ENCODE measurements at regions not wholly inside any gene's neighbourhood (a gene's known extent, or its start where the extent isn't known, plus 50 kb on each side); places are given as distances from the start of the nearest gene placed in this dataset.

GRCh38 chr18:22536558-22536957, 118.8 kb upstream of the CTAGE1 start:
- Histone ChIP-seq H3K36me3 (no peaks in the 10 kb centered on the region), H3K27ac (no peak overlapping the region), H3K4me1 (no peaks in the 10 kb centered on the region), H3K27me3 (no peaks in the 10 kb centered on the region), H3K4me3 (no peak overlapping the region), H3K9me3 (no peaks in the 10 kb centered on the region)
- no peak for DNase-seq (ENCODE audit: low spot score)
- no peak for TF ChIP-seq CTCF (IDR thresholded peaks at IDR 0.05)

GRCh38 chr18:22538426-22538825, 120.7 kb upstream of the CTAGE1 start:
- no peak overlapping the region for H3K4me3 ChIP-seq
- H3K9me3 ChIP-seq = no peaks in the 10 kb centered on the region
- no peak for TF ChIP-seq CTCF (IDR thresholded peaks at IDR 0.05)
- no peaks in the 10 kb centered on the region for H3K36me3 ChIP-seq
- peak; percentile 85 for DNase-seq (ENCODE audit: low spot score)
- peak overlapping the region; percentile 48 to 62 for H3K27ac ChIP-seq
- peaks cover 0 to 11% of the 10 kb centered on the region in 2 donors for H3K4me1 ChIP-seq
- no peaks in the 10 kb centered on the region for H3K27me3 ChIP-seq

- peak; percentile 84 for DNase-seq (ENCODE audit: low spot score)
- Histone ChIP-seq H3K4me3 (no peak overlapping the region), H3K36me3 (no peaks in the 10 kb centered on the region), H3K27ac (peak overlapping the region; percentile 48 to 62), H3K9me3 (no peaks in the 10 kb centered on the region), H3K4me1 (peaks cover 0 to 16% of the 10 kb centered on the region in 2 donors), H3K27me3 (no peaks in the 10 kb centered on the region)
- no peak for TF ChIP-seq CTCF (IDR thresholded peaks at IDR 0.05)
Measured at GRCh38 chr18:22539051-22539765, 121.5 kb upstream of the CTAGE1 start.

- no peaks in the 10 kb centered on the region for H3K36me3 ChIP-seq
- no peak for DNase-seq (ENCODE audit: low spot score)
- peak overlapping the region in 1 of 2 donors; percentile 59 for H3K27ac ChIP-seq
- H3K4me3 ChIP-seq = no peak overlapping the region
- TF ChIP-seq CTCF (IDR thresholded peaks at IDR 0.05) = no peak
- no peaks in the 10 kb centered on the region for H3K9me3 ChIP-seq
- H3K27me3 ChIP-seq = no peaks in the 10 kb centered on the region
- peaks cover 0 to 30% of the 10 kb centered on the region in 2 donors for H3K4me1 ChIP-seq
Measured at GRCh38 chr18:22541232-22541631, 123.5 kb upstream of the CTAGE1 start.

GRCh38 chr18:22542406-22542835, 124.7 kb upstream of the CTAGE1 start:
- no peak overlapping the region for H3K4me3 ChIP-seq
- H3K27me3 ChIP-seq = no peaks in the 10 kb centered on the region
- H3K36me3 ChIP-seq = no peaks in the 10 kb centered on the region
- no peak for DNase-seq (ENCODE audit: low spot score)
- H3K4me1 ChIP-seq = peaks cover 0 to 42% of the 10 kb centered on the region in 2 donors
- no peak for TF ChIP-seq CTCF (IDR thresholded peaks at IDR 0.05)
- H3K27ac ChIP-seq = peak overlapping the region; percentile 29 to 59
- H3K9me3 ChIP-seq = no peaks in the 10 kb centered on the region

GRCh38 chr18:22543769-22544168, 126.1 kb upstream of the CTAGE1 start:
- no peak for DNase-seq (ENCODE audit: low spot score)

More at GRCh38 chr18:22543769-22544168, 126.1 kb upstream of the CTAGE1 start:
- Histone ChIP-seq H3K36me3 (no peaks in the 10 kb centered on the region), H3K27ac (peak overlapping the region in 1 of 2 donors; percentile 6), H3K9me3 (no peaks in the 10 kb centered on the region), H3K4me1 (peaks cover 0 to 50% of the 10 kb centered on the region in 2 donors), H3K4me3 (no peak overlapping the region), H3K27me3 (no peaks in the 10 kb centered on the region)
- TF ChIP-seq CTCF (IDR thresholded peaks at IDR 0.05) = no peak
